ENCODE measurements at regions not wholly inside any gene's neighbourhood (a gene's known extent, or its start where the extent isn't known, plus 50 kb on each side); places are given as distances from the start of the nearest gene placed in this dataset.

DNA sequence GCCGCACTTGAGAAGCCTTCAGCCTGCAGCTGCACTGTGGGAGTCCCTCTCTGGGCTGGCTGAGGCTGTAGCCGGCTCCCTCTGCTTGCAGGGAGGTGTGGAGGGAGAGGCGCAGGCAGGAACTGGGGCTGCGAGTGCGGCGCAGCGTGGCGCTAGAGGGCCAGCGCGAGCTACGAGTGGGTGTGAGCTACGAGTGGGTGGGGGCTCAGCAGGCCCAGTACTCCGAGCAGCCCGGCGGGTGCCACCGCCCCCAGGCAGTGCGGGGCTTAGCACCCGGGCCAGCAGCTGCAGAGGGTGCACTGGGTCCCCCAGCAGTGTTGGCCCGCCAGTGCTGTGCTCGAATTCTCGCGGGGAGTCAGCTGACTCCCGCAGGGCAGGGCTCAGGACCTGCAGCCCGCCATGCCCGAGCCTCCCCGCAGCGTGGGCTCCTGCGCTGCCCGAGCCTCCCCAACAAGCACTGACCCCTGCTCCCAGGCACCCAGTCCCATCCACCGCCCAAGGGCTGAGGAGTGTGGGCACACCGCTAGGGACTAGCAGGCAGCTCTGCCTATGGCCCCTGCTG is 1620.1 kb downstream of the BRINP3 start:
- TF ChIP-seq, protein P1, sequence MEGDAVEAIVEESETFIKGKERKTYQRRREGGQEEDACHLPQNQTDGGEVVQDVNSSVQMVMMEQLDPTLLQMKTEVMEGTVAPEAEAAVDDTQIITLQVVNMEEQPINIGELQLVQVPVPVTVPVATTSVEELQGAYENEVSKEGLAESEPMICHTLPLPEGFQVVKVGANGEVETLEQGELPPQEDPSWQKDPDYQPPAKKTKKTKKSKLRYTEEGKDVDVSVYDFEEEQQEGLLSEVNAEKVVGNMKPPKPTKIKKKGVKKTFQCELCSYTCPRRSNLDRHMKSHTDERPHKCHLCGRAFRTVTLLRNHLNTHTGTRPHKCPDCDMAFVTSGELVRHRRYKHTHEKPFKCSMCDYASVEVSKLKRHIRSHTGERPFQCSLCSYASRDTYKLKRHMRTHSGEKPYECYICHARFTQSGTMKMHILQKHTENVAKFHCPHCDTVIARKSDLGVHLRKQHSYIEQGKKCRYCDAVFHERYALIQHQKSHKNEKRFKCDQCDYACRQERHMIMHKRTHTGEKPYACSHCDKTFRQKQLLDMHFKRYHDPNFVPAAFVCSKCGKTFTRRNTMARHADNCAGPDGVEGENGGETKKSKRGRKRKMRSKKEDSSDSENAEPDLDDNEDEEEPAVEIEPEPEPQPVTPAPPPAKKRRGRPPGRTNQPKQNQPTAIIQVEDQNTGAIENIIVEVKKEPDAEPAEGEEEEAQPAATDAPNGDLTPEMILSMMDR (IDR thresholded peaks at IDR 0.05; ENCODE audit: low read depth, low read length, missing input control) = no peak
- TF ChIP-seq TAF1 (conservative IDR thresholded peaks at IDR 0.05) (no peak), SP1 (IDR thresholded peaks at IDR 0.05) (no peak), GABPA (IDR thresholded peaks at IDR 0.05 in 1 of 2, conservative IDR thresholded peaks at IDR 0.05 in 1 of 2) (no peak), RAD21 (IDR thresholded peaks at IDR 0.05) (no peak)
- TF ChIP-seq, protein P2, sequence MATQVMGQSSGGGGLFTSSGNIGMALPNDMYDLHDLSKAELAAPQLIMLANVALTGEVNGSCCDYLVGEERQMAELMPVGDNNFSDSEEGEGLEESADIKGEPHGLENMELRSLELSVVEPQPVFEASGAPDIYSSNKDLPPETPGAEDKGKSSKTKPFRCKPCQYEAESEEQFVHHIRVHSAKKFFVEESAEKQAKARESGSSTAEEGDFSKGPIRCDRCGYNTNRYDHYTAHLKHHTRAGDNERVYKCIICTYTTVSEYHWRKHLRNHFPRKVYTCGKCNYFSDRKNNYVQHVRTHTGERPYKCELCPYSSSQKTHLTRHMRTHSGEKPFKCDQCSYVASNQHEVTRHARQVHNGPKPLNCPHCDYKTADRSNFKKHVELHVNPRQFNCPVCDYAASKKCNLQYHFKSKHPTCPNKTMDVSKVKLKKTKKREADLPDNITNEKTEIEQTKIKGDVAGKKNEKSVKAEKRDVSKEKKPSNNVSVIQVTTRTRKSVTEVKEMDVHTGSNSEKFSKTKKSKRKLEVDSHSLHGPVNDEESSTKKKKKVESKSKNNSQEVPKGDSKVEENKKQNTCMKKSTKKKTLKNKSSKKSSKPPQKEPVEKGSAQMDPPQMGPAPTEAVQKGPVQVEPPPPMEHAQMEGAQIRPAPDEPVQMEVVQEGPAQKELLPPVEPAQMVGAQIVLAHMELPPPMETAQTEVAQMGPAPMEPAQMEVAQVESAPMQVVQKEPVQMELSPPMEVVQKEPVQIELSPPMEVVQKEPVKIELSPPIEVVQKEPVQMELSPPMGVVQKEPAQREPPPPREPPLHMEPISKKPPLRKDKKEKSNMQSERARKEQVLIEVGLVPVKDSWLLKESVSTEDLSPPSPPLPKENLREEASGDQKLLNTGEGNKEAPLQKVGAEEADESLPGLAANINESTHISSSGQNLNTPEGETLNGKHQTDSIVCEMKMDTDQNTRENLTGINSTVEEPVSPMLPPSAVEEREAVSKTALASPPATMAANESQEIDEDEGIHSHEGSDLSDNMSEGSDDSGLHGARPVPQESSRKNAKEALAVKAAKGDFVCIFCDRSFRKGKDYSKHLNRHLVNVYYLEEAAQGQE (IDR thresholded peaks at IDR 0.05) = no peak

Measured in liver (tissue), 3 donors.